MCF 10A (cell line): ENCODE measurements at regions not wholly inside any gene's neighbourhood (a gene's known extent, or its start where the extent isn't known, plus 50 kb on each side); places are given as distances from the start of the nearest gene placed in this dataset.

Experiments
- BruUV-seq: library from RNA; stranded (reverse); fragments of 400-500 nt; replicated peaks from 2 replicates; lab custom pipeline; 2021; lab: Mats Ljungman, UMichigan
- CTCF ChIA-PET: fragments of 300-600 bp; sonication (Branson Sonifier 250); formaldehyde crosslinking; extraction: SDS; loops from one replicate; lab custom pipeline; 2021; ENCODE audit warnings: antibody characterized with exemption, inconsistent platforms; lab: Yijun Ruan, JAX
- POLR2A ChIA-PET: fragments of 300-600, 350-650 bp; sonication (Branson Sonifier 250); formaldehyde crosslinking; extraction: SDS; loops from one replicate; lab custom pipeline; 2020; ENCODE audit warnings: antibody characterized with exemption, inconsistent platforms; lab: Yijun Ruan, JAX
- DNase-seq: peaks from one replicate; pipeline ENCODE4 v3.0.0-alpha.2; 2018; ENCODE audit not compliant: unreplicated experiment
- H3K27ac Mint-ChIP-seq: one replicate; pipeline ENCODE4 v1.8.0; 2022; ENCODE audit warnings: mild to moderate bottlenecking, low read depth, mixed read lengths; ENCODE audit not compliant: unreplicated experiment
- H3K27me3 Mint-ChIP-seq: one replicate; pipeline ENCODE4 v1.8.0; 2022; ENCODE audit warnings: mixed read lengths; ENCODE audit not compliant: insufficient read depth, unreplicated experiment
- H3K36me3 Mint-ChIP-seq: one replicate; pipeline ENCODE4 v1.8.0; 2022; ENCODE audit warnings: mild to moderate bottlenecking, moderate library complexity, mixed read lengths; ENCODE audit not compliant: insufficient read depth, unreplicated experiment
- H3K4me1 Mint-ChIP-seq: one replicate; pipeline ENCODE4 v1.8.0; 2022; ENCODE audit warnings: mixed read lengths; ENCODE audit not compliant: insufficient read depth, unreplicated experiment
- H3K4me3 Mint-ChIP-seq: one replicate; pipeline ENCODE4 v1.8.0; 2022; ENCODE audit warnings: mild to moderate bottlenecking, moderate library complexity, mixed read lengths; ENCODE audit not compliant: unreplicated experiment
- H3K9me3 Mint-ChIP-seq: one replicate; pipeline ENCODE4 v1.8.0; 2022; ENCODE audit warnings: mixed read lengths; ENCODE audit not compliant: unreplicated experiment
- intact Hi-C: fragments of 100-400 bp; cut with micrococcal nuclease; formaldehyde crosslinking; loops from 2 replicates; pipeline ENCODE4 v1.14.1; 2022
- TF ChIP-seq, protein P1 (sequence below): fragments of 200-600 bp; IDR thresholded peaks from one replicate; pipeline ENCODE4 v1.8.0; 2022; ENCODE audit warnings: antibody characterized with exemption, mild to moderate bottlenecking; ENCODE audit not compliant: unreplicated experiment

DNA sequence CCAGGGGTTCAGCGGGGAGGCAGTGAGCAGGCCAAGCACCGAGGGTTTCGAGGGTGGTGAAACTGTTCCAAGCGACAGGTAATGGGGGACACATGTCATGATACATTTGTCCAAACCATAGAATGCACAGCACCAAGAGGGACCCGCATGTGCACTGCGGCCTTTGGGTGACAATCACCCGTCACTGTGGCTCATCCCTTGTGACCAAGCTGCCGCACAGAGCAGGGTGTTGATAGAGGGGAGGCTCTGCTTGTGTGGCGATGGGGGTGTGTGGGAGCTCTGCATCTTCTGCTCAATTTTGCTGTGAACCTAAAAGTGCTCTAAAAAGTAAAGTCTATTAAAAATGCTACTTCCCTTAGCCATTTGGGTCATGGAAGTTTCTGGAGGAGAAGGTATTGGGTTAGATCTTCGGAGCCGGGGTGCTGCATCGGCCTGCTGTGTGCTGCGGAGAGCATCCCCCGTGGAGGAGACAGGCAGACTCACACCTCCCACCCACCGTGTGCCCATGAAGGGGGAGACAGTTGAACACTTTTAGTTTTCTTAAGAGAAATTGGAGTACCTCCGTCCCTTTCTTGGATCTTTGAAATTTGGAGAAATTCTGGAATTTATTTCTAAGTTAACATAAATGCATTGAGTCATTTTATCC is 280.4 kb upstream of the IRX2 start:
- no peak overlapping the region for H3K4me3 Mint-ChIP-seq
- CTCF ChIA-PET: no interaction called here

DNA sequence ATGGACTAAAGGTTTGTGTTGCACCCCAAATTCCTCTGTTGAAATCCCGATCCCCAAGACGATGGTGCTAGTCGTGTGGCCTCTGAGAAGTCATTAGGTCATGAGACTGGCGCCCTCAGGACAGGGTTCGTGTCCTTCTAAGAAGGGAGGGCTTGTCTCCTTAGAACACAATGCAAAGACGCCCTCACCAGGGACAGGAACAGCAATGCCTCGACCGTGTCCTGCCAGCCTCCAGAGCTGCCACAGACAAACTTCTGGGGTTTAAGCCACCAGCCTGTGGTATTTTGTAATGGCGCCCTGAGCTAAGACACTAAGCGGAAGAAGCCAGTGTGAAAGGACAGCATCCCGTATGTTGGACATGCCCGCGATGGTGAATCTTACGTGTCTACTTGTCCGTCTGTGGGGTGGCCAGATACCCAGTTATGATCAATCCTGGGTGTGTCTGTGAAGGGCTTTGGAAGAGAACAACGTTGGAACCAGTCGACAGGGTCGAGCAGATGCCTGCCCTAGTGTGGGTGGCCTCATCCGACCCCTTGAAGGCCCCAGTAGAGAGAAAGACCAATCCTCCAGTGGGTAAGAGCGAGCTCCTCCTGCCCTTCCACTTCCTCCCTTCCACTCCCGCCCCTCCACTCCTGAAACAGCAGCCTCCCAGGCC is 279.2 kb upstream of the IRX2 start:
- no peaks in the 10 kb centered on the region for H3K4me1 Mint-ChIP-seq
- no TSS peak for BruUV-seq
- TF ChIP-seq, protein P1, sequence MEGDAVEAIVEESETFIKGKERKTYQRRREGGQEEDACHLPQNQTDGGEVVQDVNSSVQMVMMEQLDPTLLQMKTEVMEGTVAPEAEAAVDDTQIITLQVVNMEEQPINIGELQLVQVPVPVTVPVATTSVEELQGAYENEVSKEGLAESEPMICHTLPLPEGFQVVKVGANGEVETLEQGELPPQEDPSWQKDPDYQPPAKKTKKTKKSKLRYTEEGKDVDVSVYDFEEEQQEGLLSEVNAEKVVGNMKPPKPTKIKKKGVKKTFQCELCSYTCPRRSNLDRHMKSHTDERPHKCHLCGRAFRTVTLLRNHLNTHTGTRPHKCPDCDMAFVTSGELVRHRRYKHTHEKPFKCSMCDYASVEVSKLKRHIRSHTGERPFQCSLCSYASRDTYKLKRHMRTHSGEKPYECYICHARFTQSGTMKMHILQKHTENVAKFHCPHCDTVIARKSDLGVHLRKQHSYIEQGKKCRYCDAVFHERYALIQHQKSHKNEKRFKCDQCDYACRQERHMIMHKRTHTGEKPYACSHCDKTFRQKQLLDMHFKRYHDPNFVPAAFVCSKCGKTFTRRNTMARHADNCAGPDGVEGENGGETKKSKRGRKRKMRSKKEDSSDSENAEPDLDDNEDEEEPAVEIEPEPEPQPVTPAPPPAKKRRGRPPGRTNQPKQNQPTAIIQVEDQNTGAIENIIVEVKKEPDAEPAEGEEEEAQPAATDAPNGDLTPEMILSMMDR: no peak
- intact Hi-C loops: no loop called here
- H3K27ac Mint-ChIP-seq: no peak overlapping the region
- H3K9me3 Mint-ChIP-seq: peaks cover 7% of the 10 kb centered on the region
- CTCF ChIA-PET: interaction anchor here (0.6 kb wide), 1 partner anchor 1631 kb away, joined by 3 read pairs; no protein-coding TSS in a partner anchor
- no peak for DNase-seq
- no peaks in the 10 kb centered on the region for H3K36me3 Mint-ChIP-seq
- no peak overlapping the region for H3K4me3 Mint-ChIP-seq
- POLR2A ChIA-PET: no interaction called here
- H3K27me3 Mint-ChIP-seq: no peaks in the 10 kb centered on the region

More for the DNA sequence above, 280.4 kb upstream of the IRX2 start:
- no peak overlapping the region for H3K27ac Mint-ChIP-seq
- intact Hi-C loops: no loop called here
- no TSS peak for BruUV-seq
- no peaks in the 10 kb centered on the region for H3K36me3 Mint-ChIP-seq
- POLR2A ChIA-PET: interaction anchor here (0.6 kb wide), 1 partner anchor 205 kb away, joined by 3 read pairs; no protein-coding TSS in a partner anchor
- H3K4me1 Mint-ChIP-seq: no peaks in the 10 kb centered on the region
- peaks cover 7% of the 10 kb centered on the region for H3K9me3 Mint-ChIP-seq
- TF ChIP-seq, protein P1: no peak
- no peak for DNase-seq
- no peaks in the 10 kb centered on the region for H3K27me3 Mint-ChIP-seq

DNA sequence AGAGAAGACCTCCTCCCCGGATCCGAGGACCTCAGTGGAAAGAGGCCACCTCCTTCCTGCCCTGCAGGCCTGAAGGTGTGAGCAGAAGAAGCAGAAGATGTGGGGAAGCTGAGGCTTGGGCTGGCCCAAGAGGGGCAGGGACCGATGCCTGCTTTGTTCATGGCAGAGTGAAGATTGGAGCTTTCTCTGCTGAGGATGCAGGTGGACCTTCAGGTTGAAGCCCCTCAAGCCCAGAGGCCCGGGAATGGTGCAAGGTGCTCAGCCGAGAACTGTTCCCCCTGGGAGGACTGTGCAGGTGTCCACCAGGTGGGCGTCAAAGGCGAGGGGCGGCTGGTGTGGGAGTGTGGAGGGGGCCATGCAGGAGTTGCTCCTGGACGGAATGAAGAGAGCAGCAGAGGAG is 277.9 kb upstream of the IRX2 start:
- Mint-ChIP-seq H3K27ac (no peak overlapping the region), H3K4me3 (no peak overlapping the region), H3K9me3 (peaks cover 7% of the 10 kb centered on the region), H3K4me1 (no peaks in the 10 kb centered on the region), H3K27me3 (no peaks in the 10 kb centered on the region), H3K36me3 (no peaks in the 10 kb centered on the region)
- DNase-seq: no peak
- no TSS peak for BruUV-seq
- ChIA-PET CTCF (no interaction called here), POLR2A (no interaction called here)
- intact Hi-C loops: no loop called here
- TF ChIP-seq, protein P1: no peak

DNA sequence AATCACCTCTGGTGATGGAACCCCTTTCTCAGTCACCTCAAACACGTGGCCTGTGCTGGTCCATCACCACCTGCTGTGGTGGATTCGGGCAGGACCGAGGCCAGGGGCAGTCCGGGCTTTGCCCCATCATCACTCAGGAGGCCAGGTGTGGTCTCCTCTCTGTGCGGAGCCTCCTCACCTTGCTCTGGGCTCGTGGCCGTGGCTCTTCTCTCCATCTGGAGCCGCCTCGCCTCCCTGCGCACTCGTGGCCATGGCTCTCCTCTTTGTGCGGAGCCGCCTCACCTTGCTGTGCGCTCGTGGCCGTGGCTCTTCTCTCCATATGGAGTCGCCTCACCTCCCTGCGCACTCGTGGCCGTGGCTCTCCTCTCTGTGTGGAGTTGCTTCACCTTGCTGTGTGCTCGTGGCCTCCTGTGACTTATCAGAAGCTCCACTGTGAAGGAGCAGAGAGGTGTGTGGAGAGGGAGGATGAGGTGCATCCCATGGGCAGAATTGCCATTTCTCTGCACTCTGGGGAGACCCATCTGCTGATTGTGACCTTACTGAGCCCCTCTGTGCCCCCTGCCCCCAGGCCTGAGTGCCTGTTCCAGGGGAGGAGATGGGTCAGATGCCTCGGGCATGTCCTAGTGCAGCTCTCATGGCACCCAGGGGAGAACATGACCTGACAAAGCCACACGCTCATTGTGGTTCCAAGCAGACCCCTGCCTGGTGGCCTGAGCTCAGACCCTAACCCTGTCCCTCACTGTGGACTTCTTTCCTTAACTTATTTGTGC is 276.6 kb upstream of the IRX2 start:
- H3K27ac Mint-ChIP-seq: no peak overlapping the region
- TF ChIP-seq, protein P1: no peak
- no TSS peak for BruUV-seq
- intact Hi-C loops: no loop called here
- H3K9me3 Mint-ChIP-seq: peaks cover 7% of the 10 kb centered on the region
- ChIA-PET POLR2A (no interaction called here), CTCF (no interaction called here)
- no peaks in the 10 kb centered on the region for H3K27me3 Mint-ChIP-seq
- no peak overlapping the region for H3K4me3 Mint-ChIP-seq
- DNase-seq: no peak
- no peaks in the 10 kb centered on the region for H3K4me1 Mint-ChIP-seq
- no peaks in the 10 kb centered on the region for H3K36me3 Mint-ChIP-seq
